ENCODE measurements at regions not wholly inside any gene's neighbourhood (a gene's known extent, or its start where the extent isn't known, plus 50 kb on each side); places are given as distances from the start of the nearest gene placed in this dataset.
"Not testable (repeated sequence)": the region's sequence is repeated elsewhere in the genome, so short reads cannot be mapped to it uniquely, and the experiment has no call there.

GRCh38 chr1:29756901-29757725 lies 520.8 kb downstream of the PTPRU start:
- no peak for DNase-seq (ENCODE audit: extremely low read depth in 1 of 2, low read depth in 1 of 2)

GRCh38 chr1:29756498-29756897 lies 520.2 kb downstream of the PTPRU start:
- no peak for DNase-seq (ENCODE audit: extremely low read depth in 1 of 2, low read depth in 1 of 2)

GRCh38 chr1:29756085-29756484 lies 519.8 kb downstream of the PTPRU start:
- DNase-seq (ENCODE audit: extremely low read depth in 1 of 2, low read depth in 1 of 2): no peak

GRCh38 chr1:29755412-29756015 lies 519.2 kb downstream of the PTPRU start:
- not testable (repeated sequence) for DNase-seq (ENCODE audit: extremely low read depth in 1 of 2, low read depth in 1 of 2)

- DNase-seq (ENCODE audit: extremely low read depth in 1 of 2, low read depth in 1 of 2): no peak
Observed at GRCh38 chr1:29754573-29755375, 518.5 kb downstream of the PTPRU start.

DNA sequence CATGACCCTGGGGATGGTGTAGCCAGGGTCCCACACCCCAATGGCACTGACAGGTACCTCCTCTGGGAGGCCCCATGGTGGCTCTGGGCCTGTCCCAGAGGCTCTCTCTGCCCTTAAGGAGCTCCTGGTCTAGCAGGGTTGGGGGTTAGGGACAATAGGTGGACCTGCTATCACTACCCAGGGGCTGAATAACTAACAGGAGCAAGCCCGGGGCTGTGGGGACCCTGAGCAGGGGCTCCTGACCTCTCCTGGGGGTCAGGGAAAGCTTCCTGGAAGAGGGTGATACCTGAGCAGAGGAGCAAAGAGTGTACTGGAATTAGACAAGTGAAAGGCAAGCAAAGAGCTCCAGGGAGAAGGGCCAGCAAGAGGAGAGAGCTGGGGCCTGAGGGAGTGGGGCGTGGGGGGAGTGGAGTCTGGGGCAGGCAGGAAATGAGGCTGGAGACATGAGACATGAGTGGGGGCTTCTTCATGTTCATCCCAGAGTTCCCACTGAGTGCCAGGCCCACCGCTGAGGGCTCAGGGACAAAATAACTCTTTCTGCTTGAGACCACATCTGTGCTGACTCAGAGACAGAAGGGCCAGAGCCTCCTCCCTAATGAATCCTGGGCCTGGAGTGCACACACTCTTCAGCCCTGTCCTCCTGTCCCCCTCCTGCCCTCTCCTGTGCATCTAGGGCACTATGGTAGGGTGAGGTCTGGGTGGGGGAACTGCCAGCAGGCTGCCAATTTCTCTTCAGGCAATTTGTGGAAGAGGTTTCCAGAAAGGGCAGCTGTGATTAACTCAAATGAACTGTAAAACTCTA lies 517.6 kb downstream of the PTPRU start:
- DNase-seq (ENCODE audit: extremely low read depth in 1 of 2, low read depth in 1 of 2): no peak

DNA sequence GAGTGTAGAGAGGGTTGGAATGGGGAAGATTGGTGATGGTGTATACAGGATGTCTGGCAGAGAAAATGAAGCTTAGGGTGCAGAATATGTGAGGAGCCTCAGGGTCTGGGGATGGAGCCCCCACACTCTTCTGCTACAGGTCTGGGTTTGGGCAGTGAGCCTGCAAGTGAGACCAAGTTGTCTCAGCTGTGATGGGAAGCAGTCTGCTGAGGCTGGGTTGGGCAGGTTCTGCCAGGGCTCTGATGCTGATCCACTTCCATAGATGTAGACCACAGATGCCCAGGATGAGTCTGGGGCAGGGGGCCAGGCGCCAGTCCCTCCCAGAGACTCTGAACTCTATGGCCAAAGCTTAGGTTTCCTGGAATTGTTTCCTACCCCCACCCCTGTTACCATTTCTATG lies 516.9 kb downstream of the PTPRU start:
- no peak for DNase-seq (ENCODE audit: extremely low read depth in 1 of 2, low read depth in 1 of 2)

DNA sequence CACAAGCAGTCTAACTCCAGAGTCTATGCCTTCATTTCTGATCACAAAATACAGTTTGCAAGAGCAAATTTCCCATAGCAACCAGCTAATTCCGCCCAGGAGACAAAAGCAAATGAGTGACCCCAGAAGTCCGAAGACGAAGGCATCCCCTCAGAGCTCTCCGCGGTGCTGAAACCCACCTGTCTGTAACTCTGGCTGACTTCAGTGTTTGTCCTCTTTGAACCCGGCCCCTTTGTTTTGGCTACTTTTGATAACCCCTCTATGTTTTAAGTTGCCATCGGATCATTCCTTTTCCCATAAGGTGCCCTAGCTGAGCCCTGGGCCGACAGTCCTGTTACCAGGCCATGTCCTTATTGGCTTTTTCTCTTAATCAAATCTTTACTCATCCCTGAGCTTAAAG lies 515.8 kb downstream of the PTPRU start:
- DNase-seq (ENCODE audit: extremely low read depth in 1 of 2, low read depth in 1 of 2): no peak

DNA sequence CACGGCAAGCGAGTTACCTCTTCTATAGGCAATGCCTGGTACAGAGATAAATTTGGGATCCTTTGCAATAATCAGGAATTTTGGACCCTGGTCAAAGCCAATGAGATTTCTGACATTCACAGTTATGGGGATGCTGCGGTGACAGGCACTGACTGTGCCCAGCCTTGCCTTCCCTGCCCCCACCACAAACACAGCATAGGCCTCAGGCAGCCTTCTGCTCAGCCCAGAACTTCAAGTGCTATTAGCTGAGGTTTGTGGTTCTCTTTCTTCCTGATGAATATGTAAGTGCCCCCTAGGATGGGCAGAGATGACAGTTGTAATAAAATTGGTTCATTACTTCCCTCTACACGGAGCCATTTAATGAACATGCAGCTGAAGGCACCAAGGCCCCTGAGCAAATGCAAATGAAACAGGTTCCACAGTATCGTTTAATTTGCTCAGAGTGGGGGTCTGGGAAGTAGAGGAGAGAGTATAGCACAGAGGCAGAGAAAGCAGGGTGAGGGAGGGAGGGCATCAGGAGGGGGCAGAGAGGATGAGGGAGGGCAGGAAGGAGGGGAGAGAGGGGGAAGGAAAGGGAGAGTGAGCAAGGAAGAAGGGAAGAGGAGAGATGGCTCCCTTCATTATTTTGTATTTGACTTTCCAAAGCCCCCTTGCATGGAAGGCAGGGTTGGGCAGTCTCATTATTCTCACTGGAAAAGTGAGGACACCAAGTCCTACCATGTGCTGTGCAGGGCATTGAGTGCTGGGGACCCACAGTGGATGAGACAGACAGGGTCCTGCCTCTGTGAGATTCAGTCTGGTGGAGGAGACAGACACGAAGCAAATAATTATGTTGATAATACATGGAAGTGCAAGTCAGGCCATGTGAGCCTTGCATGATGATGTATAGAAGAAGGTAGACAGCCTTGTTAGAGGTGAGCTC lies 513.0 kb downstream of the PTPRU start:
- no peak for DNase-seq (ENCODE audit: extremely low read depth in 1 of 2, low read depth in 1 of 2)

DNA sequence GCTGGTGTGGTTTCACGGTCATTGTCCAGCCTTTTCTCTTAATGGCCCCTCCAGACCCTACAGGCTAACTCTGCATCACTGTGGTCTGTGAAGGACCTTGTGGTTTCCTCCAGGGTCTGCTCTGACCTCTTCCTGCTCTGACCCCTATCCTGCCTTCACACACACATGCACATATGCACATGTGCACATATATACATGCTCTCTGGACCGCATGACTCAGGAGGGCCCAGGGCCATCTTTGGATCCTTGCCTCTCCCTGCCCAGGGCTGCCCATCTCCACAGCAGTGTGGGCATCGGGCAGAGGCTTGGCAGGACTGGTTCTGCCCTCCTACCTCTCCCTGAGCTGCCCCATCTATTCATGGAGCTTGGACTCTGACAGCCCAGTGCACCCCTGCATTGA lies 510.9 kb downstream of the PTPRU start:
- no peak for DNase-seq (ENCODE audit: extremely low read depth in 1 of 2, low read depth in 1 of 2)

DNA sequence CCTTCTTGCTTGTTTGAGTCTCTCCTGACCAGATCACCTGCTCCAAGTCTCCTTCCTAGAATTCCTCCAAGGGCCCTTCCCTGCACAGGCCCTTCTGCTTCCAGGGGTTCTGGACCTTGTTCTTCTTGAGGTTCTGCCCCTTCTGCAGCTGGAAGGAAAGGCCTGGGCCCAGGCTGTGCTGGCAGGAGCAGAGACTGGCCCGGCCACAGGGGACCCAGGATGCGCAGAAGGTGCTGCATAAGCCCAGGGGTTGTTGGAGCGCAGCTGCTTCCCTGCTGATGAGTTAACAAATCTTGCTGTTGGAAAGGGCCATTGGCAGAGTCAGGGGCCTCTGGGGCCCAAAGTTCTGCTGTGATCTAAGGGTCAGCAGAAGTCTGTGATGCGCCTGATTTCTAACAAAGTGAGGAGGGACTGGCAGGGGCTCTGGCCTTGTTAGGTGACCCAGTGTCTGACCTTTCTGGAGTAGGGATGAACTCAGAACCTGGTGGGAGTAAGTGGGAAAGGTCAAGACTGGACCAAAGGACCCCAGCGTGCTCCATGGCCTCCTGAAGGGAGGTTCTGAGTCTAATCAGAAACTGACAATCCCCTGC lies 509.8 kb downstream of the PTPRU start:
- DNase-seq (ENCODE audit: extremely low read depth in 1 of 2, low read depth in 1 of 2): no peak

DNA sequence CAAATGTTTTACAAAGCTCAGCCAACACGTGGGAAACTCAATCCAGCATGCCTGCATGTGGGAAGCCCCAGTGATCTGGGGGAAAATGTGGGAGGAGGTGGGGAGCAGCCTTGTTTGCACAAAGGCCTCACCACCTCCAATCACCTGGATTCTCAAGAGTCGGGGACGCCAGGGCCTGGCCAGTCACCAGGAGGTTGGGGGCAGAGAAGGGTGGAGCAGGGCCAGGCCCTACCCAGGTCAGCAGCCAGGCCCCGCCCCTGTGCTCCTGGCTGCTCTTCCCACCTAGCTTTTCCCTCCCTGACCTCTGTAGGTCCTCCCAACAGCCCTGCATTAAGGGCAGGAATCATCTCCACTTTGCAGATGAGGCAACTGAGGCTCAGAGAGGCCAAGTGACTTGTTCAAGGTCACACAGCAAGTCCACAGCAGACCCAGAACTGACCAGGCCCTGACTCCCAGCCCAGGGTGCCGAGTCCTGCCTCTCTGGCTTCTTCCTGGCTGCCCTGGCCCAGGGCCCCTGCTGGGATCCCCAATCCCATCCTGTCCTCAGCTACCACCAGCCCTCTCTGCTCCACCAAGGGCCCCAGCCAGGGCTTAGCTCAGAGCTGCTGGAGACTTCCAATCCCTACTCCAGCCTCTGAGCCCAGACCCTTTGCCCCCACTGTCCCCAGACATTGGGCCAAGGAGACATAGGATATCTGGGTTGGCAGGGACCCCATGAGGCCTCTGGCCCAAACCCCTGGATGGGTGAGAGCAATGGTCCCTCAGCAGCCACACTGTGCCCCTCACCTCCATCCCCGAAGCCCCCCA lies 508.6 kb downstream of the PTPRU start:
- DNase-seq (ENCODE audit: extremely low read depth in 1 of 2, low read depth in 1 of 2): no peak

DNA sequence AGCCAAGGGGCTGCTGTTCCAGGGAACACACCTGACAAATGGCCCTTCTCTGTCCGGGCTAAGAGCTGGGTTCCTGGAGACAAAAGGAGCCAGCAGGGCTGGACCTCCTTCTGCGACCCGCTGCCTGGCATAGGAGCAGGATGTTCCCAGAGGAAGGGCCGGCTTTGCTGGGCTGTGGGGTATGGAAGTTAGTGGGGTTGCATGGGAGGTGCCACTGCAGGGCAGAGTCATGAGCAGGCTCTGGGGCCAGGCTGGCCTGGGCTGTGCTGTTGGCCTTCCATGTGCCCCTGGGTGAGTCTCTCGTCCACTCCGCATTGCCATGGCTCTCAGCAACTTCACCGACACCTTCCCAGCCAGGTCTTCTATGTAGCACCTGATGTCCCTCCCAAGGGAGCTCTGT lies 507.6 kb downstream of the PTPRU start:
- DNase-seq (ENCODE audit: extremely low read depth in 1 of 2, low read depth in 1 of 2): no peak

DNA sequence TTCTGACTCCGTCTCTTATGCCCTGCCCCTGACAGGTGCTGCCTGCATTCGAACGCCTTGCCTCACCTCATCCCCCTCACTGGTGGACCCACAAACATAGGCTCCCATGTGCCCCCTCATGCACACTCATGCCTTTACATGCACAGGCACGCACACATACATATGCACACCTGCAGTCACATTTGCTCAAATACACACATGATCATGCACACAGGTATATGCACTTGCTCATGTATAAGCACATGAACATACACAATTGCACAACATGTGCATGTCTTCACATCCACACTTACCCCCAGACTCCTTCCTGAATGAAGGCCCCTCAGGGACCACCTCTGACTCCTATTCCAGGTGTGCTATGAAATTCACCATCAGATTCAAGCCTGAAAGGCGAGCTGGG lies 506.9 kb downstream of the PTPRU start:
- no peak for DNase-seq (ENCODE audit: extremely low read depth in 1 of 2, low read depth in 1 of 2)

DNA sequence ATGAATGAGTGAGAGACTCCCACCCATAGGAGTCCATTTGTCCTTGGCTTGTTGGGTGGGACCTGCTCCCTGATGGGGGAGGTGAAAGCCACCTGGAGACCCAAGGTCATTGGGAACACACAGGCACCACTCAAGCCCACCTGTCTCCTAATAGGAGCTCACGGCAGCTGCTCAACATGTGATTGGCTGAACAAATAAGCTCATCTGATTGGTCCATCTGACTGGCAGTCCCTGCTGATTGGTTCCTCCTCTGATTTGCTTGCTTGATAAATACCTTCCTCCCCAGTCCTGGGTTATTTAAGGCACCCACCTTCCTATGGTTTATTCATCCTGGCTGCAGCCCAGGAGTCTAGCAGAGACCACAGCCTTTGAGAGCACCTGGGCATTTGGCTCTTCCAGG lies 502.9 kb downstream of the PTPRU start:
- no peak for DNase-seq (ENCODE audit: extremely low read depth in 1 of 2, low read depth in 1 of 2)

DNA sequence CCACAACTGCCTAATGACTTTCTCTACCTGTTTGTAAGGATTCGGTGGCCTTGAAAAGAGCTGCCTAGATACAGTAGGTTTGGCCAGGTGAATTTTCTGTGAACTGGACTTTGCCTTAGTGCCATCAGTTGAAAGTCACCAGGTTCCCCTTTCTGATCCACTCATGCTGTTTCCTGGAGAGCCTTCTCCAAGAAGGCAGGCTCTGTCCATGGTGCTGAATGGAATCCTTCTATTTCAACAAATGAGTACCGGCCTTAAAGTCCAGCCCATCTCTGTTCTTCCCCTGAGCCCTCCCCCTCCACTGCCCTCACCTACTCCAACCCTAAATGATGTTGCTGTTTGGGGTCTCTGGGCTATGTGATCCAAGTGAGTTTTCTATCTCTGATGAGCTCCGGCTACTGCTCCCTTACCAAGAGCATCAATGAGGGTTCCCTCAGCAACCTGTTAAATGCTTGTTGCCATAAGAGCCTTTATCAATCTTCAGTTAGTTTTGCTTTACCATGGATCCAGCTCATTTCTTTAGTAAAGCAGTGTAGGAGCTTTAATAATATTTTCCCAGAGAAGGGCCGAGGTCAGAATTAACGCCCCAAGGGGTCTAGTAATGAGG lies 500.4 kb downstream of the PTPRU start:
- DNase-seq (ENCODE audit: extremely low read depth in 1 of 2, low read depth in 1 of 2): no peak

DNA sequence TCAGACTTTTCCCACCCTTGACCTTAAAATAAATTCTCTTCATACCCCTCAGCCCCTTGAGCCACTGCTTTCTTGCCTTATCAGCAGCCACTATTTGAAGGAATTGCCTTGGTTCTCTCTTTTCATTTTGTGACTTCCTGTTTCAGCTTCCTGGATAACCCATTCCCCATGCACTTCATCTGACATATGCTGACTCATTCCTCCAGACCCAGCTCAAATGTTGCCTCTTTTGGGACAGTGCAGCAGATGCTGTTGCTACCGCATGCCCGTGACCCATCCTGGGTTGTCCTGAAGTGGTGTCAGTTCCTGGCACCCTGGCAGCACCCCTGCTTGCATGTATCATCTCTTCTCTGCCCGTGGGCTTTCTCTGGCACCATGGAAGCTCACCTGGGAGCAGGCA lies 496.1 kb downstream of the PTPRU start:
- DNase-seq (ENCODE audit: extremely low read depth in 1 of 2, low read depth in 1 of 2): no peak

DNA sequence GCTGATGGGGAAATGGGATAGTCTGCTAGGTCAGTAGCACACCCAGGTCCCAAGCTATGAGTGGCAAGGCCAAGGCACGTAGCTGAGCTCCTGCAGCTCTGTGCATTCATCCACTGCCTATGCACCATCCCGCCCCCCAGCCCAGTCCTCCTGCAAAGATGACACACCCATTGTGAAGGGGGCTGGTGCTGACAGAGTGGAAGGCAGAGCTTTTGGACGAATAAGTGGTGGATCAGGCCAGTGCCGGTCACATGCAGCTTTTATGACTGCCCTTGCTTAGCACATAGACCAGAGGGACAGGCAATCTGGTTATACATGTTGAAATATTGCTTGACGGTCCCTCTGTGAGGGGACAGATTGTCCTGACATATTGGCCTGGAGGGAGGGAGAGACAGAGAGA lies 494.3 kb downstream of the PTPRU start:
- DNase-seq (ENCODE audit: extremely low read depth in 1 of 2, low read depth in 1 of 2): no peak

All from activated CD8-positive, alpha-beta memory T cell treated with anti-CD3 and anti-CD28 coated beads for 1 hour (primary cell).